SK-N-SH treated with all-trans-retinoic acid at 6 μM for 48 hours (cell line): ENCODE measurements at regions not wholly inside any gene's neighbourhood (a gene's known extent, or its start where the extent isn't known, plus 50 kb on each side); places are given as distances from the start of the nearest gene placed in this dataset.

Experiments
- ARNTL ChIP-seq: fragments of 450-650 bp; formaldehyde crosslinking; IDR thresholded peaks from 2 replicates; pipeline ENCODE4 v1.5.0; 2020; ENCODE audit warnings: low read depth, mild to moderate bottlenecking, moderate library complexity, borderline replicate concordance
- CSDC2 ChIP-seq: fragments of 250-450 bp; sonication (Bioruptor Pico); IDR thresholded peaks from 2 replicates; pipeline ENCODE4 v1.5.0; 2020; ENCODE audit warnings: mild to moderate bottlenecking, moderate library complexity
- CSRNP3 ChIP-seq: fragments of 250-450 bp; sonication (Bioruptor Pico); IDR thresholded peaks from 2 replicates; pipeline ENCODE4 v1.5.1; 2021; ENCODE audit warnings: mild to moderate bottlenecking, moderate library complexity
- PATZ1 ChIP-seq: fragments of 250-450 bp; sonication (Bioruptor Pico); IDR thresholded peaks from 2 replicates; pipeline ENCODE4 v1.8.0; 2020; ENCODE audit warnings: mild to moderate bottlenecking, moderate library complexity, borderline replicate concordance
- RARB ChIP-seq: fragments of 250-450 bp; sonication (Bioruptor Pico); IDR thresholded peaks from 2 replicates; pipeline ENCODE4 v1.8.0; 2021; ENCODE audit warnings: mild to moderate bottlenecking, moderate library complexity
- SNAI2 ChIP-seq: fragments of 250-450 bp; sonication (Bioruptor Pico); IDR thresholded peaks from 2 replicates; pipeline ENCODE4 v1.5.0; 2020; ENCODE audit warnings: mild to moderate bottlenecking, moderate library complexity
- TCF4 ChIP-seq: fragments of 250-450 bp; sonication (Bioruptor Pico); IDR thresholded peaks from 2 replicates; pipeline ENCODE4 v1.8.0; 2021; ENCODE audit warnings: mild to moderate bottlenecking, moderate library complexity, borderline replicate concordance
- TOX ChIP-seq: fragments of 250-450 bp; sonication (Bioruptor Pico); IDR thresholded peaks from 2 replicates; pipeline ENCODE4 v1.8.0; 2021; ENCODE audit warnings: mild to moderate bottlenecking, moderate library complexity, borderline replicate concordance
- TSHZ2 ChIP-seq: fragments of 250-450 bp; sonication (Bioruptor Pico); IDR thresholded peaks from 2 replicates; pipeline ENCODE4 v1.5.0; 2020; ENCODE audit warnings: mild to moderate bottlenecking, moderate library complexity
- ZFP30 ChIP-seq: fragments of 450-650 bp; formaldehyde crosslinking; IDR thresholded peaks from 2 replicates; pipeline ENCODE4 v1.5.0; 2022; ENCODE audit warnings: mild to moderate bottlenecking, moderate library complexity
- TF ChIP-seq, protein P1 (sequence below): fragments of 250-450 bp; sonication (Bioruptor Pico); IDR thresholded peaks from 2 replicates; pipeline ENCODE4 v1.5.1; 2020; ENCODE audit warnings: low read depth, mild to moderate bottlenecking, moderate library complexity
- TF ChIP-seq, protein P2 (sequence below): fragments of 250-450 bp; sonication (Bioruptor Pico); IDR thresholded peaks from 2 replicates; pipeline ENCODE4 v1.8.0; 2021; ENCODE audit warnings: low read depth, mild to moderate bottlenecking, moderate library complexity, borderline replicate concordance

- TF ChIP-seq CSDC2 (no peak), TCF4 (CRISPR knock-in tag) (no peak), TSHZ2 (CRISPR knock-in tag) (no peak), ZFP30 (CRISPR knock-in tag) (no peak), TOX (CRISPR knock-in tag) (no peak), CSRNP3 (no peak), SNAI2 (CRISPR knock-in tag) (no peak), RARB (no peak), ARNTL (CRISPR knock-in tag) (no peak), PATZ1 (CRISPR knock-in tag) (no peak)
- TF ChIP-seq, protein P1, sequence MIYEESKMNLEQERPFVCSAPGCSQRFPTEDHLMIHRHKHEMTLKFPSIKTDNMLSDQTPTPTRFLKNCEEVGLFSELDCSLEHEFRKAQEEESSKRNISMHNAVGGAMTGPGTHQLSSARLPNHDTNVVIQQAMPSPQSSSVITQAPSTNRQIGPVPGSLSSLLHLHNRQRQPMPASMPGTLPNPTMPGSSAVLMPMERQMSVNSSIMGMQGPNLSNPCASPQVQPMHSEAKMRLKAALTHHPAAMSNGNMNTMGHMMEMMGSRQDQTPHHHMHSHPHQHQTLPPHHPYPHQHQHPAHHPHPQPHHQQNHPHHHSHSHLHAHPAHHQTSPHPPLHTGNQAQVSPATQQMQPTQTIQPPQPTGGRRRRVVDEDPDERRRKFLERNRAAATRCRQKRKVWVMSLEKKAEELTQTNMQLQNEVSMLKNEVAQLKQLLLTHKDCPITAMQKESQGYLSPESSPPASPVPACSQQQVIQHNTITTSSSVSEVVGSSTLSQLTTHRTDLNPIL (CRISPR knock-in tag), result no peak
- TF ChIP-seq, protein P2, sequence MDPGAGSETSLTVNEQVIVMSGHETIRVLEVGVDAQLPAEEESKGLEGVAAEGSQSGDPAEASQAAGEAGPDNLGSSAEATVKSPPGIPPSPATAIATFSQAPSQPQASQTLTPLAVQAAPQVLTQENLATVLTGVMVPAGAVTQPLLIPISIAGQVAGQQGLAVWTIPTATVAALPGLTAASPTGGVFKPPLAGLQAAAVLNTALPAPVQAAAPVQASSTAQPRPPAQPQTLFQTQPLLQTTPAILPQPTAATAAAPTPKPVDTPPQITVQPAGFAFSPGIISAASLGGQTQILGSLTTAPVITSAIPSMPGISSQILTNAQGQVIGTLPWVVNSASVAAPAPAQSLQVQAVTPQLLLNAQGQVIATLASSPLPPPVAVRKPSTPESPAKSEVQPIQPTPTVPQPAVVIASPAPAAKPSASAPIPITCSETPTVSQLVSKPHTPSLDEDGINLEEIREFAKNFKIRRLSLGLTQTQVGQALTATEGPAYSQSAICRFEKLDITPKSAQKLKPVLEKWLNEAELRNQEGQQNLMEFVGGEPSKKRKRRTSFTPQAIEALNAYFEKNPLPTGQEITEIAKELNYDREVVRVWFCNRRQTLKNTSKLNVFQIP (CRISPR knock-in tag), result no peak
Measured at GRCh38 chr14:39500253-39500652, 68.0 kb upstream of the FBXO33 start.
